ENCODE measurements at regions not wholly inside any gene's neighbourhood (a gene's known extent, or its start where the extent isn't known, plus 50 kb on each side); places are given as distances from the start of the nearest gene placed in this dataset.
"Not testable (repeated sequence)": the region's sequence is repeated elsewhere in the genome, so short reads cannot be mapped to it uniquely, and the experiment has no call there.

DNA sequence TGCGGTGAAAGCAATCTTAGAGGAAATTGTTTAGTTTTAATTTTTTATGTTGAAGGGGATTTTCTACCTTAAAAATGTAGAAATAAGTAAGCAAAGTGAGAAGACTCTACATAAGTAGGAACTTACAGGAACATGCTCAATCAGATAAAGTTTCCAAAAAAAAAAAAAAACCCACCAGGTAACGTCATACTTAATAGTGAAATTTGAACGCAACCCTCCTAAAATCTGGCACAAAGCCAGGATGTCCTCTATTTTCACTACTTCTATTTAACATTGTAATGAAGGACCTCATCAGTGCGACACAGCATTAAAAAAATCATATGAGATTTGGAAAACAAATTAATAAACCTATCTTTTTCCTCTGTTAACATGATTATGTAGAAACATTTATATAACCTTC lies 135.0 kb upstream of the FAT4 start:
- H3K9ac ChIP-seq (ENCODE audit: insufficient read length): no peak overlapping the region
- no peak for DNase-seq (ENCODE audit: low read depth, low spot score)
- H3K27ac ChIP-seq: no peak overlapping the region
- H3K36me3 ChIP-seq (ENCODE audit: insufficient read depth, low read length): no peaks in the 10 kb centered on the region
- no peak overlapping the region for H3K4me3 ChIP-seq
- no peaks in the 10 kb centered on the region for H3K9me3 ChIP-seq (ENCODE audit: low read depth, low read length)
- TF ChIP-seq POLR2AphosphoS5 (IDR thresholded peaks at IDR 0.05; ENCODE audit: borderline replicate concordance, low read depth, low read length) (no peak), EZH2 (IDR thresholded peaks at IDR 0.05) (no peak), FOXP2 (optimal IDR thresholded peaks at IDR 0.05; ENCODE audit: control extremely low read depth, extremely low read length, insufficient read depth) (no peak)

DNA sequence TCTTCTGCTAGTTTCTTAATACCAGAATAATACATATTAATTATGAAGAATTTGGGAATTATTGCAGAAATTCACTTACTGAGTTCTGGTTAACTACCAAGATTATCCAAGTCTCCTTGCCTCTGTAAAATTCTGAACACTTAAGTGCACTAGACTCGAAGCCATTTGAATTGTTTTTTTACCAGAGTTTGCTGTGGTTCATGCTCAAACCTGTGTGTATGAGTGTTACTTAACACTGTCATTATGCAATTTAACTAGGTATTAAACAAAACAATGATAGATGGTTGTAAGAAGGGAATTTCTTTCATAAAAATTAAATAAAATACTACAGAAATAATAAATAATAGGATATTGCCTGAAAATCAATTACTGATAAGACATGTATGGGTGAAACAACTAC lies 145.6 kb upstream of the FAT4 start:
- DNase-seq (ENCODE audit: low read depth, low spot score): no peak
- Histone ChIP-seq H3K4me3 (no peak overlapping the region), H3K9me3 (ENCODE audit: low read depth, low read length) (no peaks in the 10 kb centered on the region), H3K9ac (ENCODE audit: insufficient read length) (no peak overlapping the region), H3K36me3 (ENCODE audit: insufficient read depth, low read length) (no peaks in the 10 kb centered on the region), H3K27ac (no peak overlapping the region)
- TF ChIP-seq FOXP2 (optimal IDR thresholded peaks at IDR 0.05; ENCODE audit: control extremely low read depth, extremely low read length, insufficient read depth) (no peak), POLR2AphosphoS5 (IDR thresholded peaks at IDR 0.05; ENCODE audit: borderline replicate concordance, low read depth, low read length) (no peak)

DNA sequence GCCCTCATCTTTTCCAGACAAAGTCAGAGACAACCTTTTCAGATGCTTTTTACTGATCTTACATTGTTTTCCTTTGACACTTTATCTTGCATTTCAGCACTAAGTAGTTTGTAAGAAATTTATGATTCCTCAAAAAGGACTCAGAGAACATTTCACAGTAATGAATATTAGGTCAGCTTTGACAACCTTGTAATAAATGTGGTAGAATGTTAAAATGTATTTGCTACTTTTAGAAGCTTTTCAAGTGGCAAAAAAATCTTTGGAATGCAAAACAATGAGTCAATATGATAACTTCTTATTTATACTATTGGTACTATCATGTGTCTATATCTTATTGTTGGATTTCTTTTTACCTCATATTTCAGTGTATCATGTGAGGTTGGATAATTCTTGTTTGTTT lies 146.2 kb upstream of the FAT4 start:
- Histone ChIP-seq H3K27ac (no peak overlapping the region), H3K9ac (ENCODE audit: insufficient read length) (no peak overlapping the region), H3K9me3 (ENCODE audit: low read depth, low read length) (no peaks in the 10 kb centered on the region), H3K4me3 (no peak overlapping the region), H3K36me3 (ENCODE audit: insufficient read depth, low read length) (no peaks in the 10 kb centered on the region)
- no peak for DNase-seq (ENCODE audit: low read depth, low spot score)
- TF ChIP-seq FOXP2 (optimal IDR thresholded peaks at IDR 0.05; ENCODE audit: control extremely low read depth, extremely low read length, insufficient read depth) (no peak), POLR2AphosphoS5 (IDR thresholded peaks at IDR 0.05; ENCODE audit: borderline replicate concordance, low read depth, low read length) (no peak), EZH2 (IDR thresholded peaks at IDR 0.05) (no peak)

DNA sequence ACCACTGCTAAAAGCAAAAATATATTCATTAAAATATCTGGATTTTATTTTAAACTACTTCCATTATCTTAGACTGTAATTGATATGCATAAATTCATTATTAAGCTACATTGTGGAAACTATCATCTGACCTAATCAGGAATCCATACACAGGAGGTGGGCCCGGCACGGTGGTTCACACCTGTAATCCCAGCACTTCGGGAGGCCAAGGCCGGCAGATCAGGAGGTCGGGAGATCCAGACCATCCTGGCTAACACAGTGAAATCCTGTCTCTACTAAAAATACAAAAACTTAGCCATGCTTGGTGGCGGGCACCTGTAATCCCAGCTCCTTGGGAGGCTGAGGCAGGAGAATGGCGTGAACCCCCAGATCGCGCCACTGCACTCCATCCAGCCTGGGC lies 148.7 kb upstream of the FAT4 start:
- not testable (repeated sequence) for H3K4me3 ChIP-seq; H3K9me3 ChIP-seq (ENCODE audit: low read depth, low read length); H3K27ac ChIP-seq; H3K36me3 ChIP-seq (ENCODE audit: insufficient read depth, low read length); DNase-seq (ENCODE audit: low read depth, low spot score); H3K9ac ChIP-seq (ENCODE audit: insufficient read length)

DNA sequence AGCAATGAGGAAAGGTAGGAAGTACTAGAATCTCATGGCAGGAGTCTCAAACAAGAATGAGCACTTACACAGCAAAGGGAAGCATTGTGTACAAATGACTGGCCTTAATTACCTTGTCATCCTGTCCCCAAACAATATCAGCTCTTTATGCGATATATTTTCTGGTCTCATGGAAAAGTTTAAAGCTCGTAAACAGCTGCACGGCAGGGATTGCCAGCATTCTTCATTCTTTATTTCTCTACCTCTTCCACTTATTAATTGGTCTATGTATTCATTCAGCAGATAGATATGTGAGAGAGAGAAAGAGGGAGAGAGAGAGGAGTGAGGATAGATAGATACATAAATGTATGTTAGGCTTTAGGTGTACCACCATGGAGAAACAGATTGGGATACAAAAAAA lies 155.8 kb upstream of the FAT4 start:
- no peaks in the 10 kb centered on the region for H3K9me3 ChIP-seq (ENCODE audit: low read depth, low read length)
- no peak overlapping the region for H3K27ac ChIP-seq
- DNase-seq (ENCODE audit: low read depth, low spot score): no peak
- H3K9ac ChIP-seq (ENCODE audit: insufficient read length): no peak overlapping the region
- no peaks in the 10 kb centered on the region for H3K36me3 ChIP-seq (ENCODE audit: insufficient read depth, low read length)
- no peak overlapping the region for H3K4me3 ChIP-seq
- TF ChIP-seq POLR2AphosphoS5 (IDR thresholded peaks at IDR 0.05; ENCODE audit: borderline replicate concordance, low read depth, low read length) (no peak), FOXP2 (optimal IDR thresholded peaks at IDR 0.05; ENCODE audit: control extremely low read depth, extremely low read length, insufficient read depth) (no peak), EZH2 (IDR thresholded peaks at IDR 0.05) (no peak)

DNA sequence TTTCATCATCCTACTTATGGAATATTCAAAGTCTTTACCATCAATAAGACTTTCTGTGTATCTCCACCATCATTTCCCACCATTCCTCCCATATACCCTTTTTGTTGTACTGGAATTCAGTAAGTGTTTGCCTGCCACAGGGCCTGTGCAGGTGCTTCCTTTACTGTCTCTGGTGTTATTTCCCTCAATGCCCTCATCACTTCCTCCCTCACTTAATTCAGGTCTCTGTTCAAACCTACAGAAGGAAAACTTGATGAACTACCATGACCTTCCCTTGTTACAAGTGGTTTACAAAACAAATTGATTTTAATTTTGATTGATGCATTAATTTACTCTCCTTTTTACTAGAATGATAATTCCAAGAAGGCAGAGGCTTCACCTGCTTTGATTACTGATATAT lies 159.5 kb upstream of the FAT4 start:
- no peak overlapping the region for H3K4me3 ChIP-seq
- no peaks in the 10 kb centered on the region for H3K9me3 ChIP-seq (ENCODE audit: low read depth, low read length)
- no peak overlapping the region for H3K9ac ChIP-seq (ENCODE audit: insufficient read length)
- H3K27ac ChIP-seq: no peak overlapping the region
- H3K36me3 ChIP-seq (ENCODE audit: insufficient read depth, low read length): no peaks in the 10 kb centered on the region
- no peak for DNase-seq (ENCODE audit: low read depth, low spot score)
- TF ChIP-seq FOXP2 (optimal IDR thresholded peaks at IDR 0.05; ENCODE audit: control extremely low read depth, extremely low read length, insufficient read depth) (no peak), EZH2 (IDR thresholded peaks at IDR 0.05) (no peak), POLR2AphosphoS5 (IDR thresholded peaks at IDR 0.05; ENCODE audit: borderline replicate concordance, low read depth, low read length) (no peak)

DNA sequence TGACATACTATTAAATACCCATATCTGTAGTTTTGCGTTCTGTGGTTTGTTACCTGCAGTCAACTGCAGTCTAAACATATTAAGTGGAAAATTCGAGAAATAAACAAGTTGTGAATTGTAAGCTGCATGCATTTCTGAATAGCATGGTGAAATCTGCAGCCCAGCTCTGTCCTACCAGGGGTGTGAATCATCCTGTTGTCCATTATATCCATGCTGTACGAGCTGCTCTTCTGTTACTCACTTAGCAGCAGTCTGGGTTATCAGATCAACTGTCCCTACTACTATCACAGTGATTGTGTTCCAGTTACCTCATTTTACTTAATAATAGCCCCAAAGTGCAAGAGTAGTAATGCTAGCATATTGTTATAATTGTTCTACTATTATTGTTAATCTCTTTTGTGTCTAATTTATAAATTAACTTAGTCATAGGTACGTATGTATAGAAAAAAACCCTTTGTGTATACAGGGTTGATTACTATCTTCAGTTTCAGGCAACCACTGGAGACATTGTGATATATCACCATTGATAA lies 173.7 kb upstream of the FAT4 start:
- no peak overlapping the region for H3K27ac ChIP-seq
- DNase-seq (ENCODE audit: low read depth, low spot score): no peak
- no peak overlapping the region for H3K9ac ChIP-seq (ENCODE audit: insufficient read length)
- no peaks in the 10 kb centered on the region for H3K9me3 ChIP-seq (ENCODE audit: low read depth, low read length)
- TF ChIP-seq POLR2AphosphoS5 (IDR thresholded peaks at IDR 0.05; ENCODE audit: borderline replicate concordance, low read depth, low read length): no peak
- no peak for TF ChIP-seq EZH2 (IDR thresholded peaks at IDR 0.05)
- no peak for TF ChIP-seq FOXP2 (optimal IDR thresholded peaks at IDR 0.05; ENCODE audit: control extremely low read depth, extremely low read length, insufficient read depth)
- no peak overlapping the region for H3K4me3 ChIP-seq
- H3K36me3 ChIP-seq (ENCODE audit: insufficient read depth, low read length): no peaks in the 10 kb centered on the region

DNA sequence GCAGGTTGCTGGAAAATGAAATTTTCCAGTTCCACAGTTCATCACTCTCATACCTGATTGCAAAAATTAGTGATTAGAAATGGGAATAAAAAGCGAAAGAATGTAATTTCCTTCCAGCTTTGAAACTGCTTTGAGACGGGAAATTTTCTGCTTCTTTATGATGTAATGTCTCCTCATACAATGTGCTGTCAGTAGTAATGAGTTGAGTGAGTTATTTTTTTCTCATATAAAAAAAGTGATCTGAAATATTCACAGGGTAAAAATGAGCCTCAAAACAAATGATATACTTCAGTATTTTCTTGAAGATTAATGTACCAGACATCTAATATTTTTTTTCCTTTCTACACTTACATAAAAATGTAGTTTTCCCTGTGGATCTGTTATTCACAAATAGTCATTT lies 179.1 kb upstream of the FAT4 start:
- H3K27ac ChIP-seq: no peak overlapping the region
- H3K9me3 ChIP-seq (ENCODE audit: low read depth, low read length): no peaks in the 10 kb centered on the region
- TF ChIP-seq EZH2 (IDR thresholded peaks at IDR 0.05) (no peak), POLR2AphosphoS5 (IDR thresholded peaks at IDR 0.05; ENCODE audit: borderline replicate concordance, low read depth, low read length) (no peak), FOXP2 (optimal IDR thresholded peaks at IDR 0.05; ENCODE audit: control extremely low read depth, extremely low read length, insufficient read depth) (no peak)
- DNase-seq (ENCODE audit: low read depth, low spot score): no peak
- no peak overlapping the region for H3K4me3 ChIP-seq
- H3K9ac ChIP-seq (ENCODE audit: insufficient read length): no peak overlapping the region
- no peaks in the 10 kb centered on the region for H3K36me3 ChIP-seq (ENCODE audit: insufficient read depth, low read length)

DNA sequence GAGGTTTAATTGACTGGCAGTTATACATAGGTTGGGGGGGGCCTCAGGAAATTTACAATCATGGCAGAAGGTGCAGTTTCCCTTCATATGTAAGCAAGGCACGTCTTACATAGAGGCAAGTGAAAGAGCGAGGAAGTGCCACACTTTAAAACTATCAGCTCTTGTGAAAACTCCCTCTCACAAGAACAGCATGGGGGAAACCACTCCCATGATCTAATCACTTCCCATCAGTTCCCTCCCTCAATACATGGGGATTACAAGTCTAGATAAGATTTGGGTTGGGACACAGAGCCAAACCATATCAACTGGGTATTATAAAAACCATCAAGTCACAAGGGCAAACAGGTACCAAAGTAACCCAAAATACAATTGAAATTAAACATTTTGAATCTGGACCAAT lies 182.0 kb upstream of the FAT4 start:
- no peak overlapping the region for H3K9ac ChIP-seq (ENCODE audit: insufficient read length)
- no peaks in the 10 kb centered on the region for H3K36me3 ChIP-seq (ENCODE audit: insufficient read depth, low read length)
- TF ChIP-seq EZH2 (IDR thresholded peaks at IDR 0.05) (no peak), FOXP2 (optimal IDR thresholded peaks at IDR 0.05; ENCODE audit: control extremely low read depth, extremely low read length, insufficient read depth) (no peak), POLR2AphosphoS5 (IDR thresholded peaks at IDR 0.05; ENCODE audit: borderline replicate concordance, low read depth, low read length) (no peak)
- no peak overlapping the region for H3K27ac ChIP-seq
- H3K4me3 ChIP-seq: no peak overlapping the region
- H3K9me3 ChIP-seq (ENCODE audit: low read depth, low read length): no peaks in the 10 kb centered on the region
- no peak for DNase-seq (ENCODE audit: low read depth, low spot score)
